Kidney (tissue), 13 donors: ENCODE measurements at regions not wholly inside any gene's neighbourhood (a gene's known extent, or its start where the extent isn't known, plus 50 kb on each side); places are given as distances from the start of the nearest gene placed in this dataset.

Experiments used
- DNase-seq, 5 donors: peaks; one replicate each; pipeline ENCODE4 v3.0.0-alpha.2; 2013 to 2020
- FAIRE-seq: peaks from 2 replicates; lab custom pipeline; 2012; peaks lifted over from hg19 to GRCh38; lab: Jason Lieb, UNC
- H3K27ac ChIP-seq, 2 donors: one replicate each; pipeline ENCODE4 v1.7.0; 2013; ENCODE audit warnings: low read depth in 2 of 2, low read length in 2 of 2, inconsistent platforms in 1 of 2
- H3K27me3 ChIP-seq: one replicate; pipeline ENCODE4 v1.7.1; 2013; ENCODE audit warnings: low read length, inconsistent platforms; ENCODE audit not compliant: control insufficient read depth, insufficient read depth
- H3K36me3 ChIP-seq, 3 donors: one replicate each; pipeline versions ENCODE4 v1.7.0 to v1.7.1; 2013; ENCODE audit warnings: low read length in 3 of 3, control low read depth in 1 of 3, inconsistent platforms in 1 of 3; ENCODE audit not compliant: insufficient read depth in 3 of 3, control insufficient read depth in 2 of 3
- H3K4me1 ChIP-seq, 3 donors: one replicate each; pipeline versions ENCODE4 v1.7.0 to v1.7.1; 2013; ENCODE audit warnings: low read length in 3 of 3, inconsistent platforms in 1 of 3, low read depth in 1 of 3; ENCODE audit not compliant: control insufficient read depth in 2 of 3, insufficient read depth in 2 of 3
- H3K4me3 ChIP-seq, 3 donors: one replicate each; pipeline versions ENCODE4 v1.7.0 to v1.8.1; 2013; ENCODE audit warnings: low read length in 3 of 3, control low read depth in 1 of 3, inconsistent platforms in 1 of 3
- H3K9ac ChIP-seq, 3 donors: one replicate each; pipeline versions ENCODE4 v1.7.0 to v1.7.1; 2013; ENCODE audit warnings: low read length in 3 of 3, control low read depth in 1 of 3, inconsistent platforms in 1 of 3
- H3K9me3 ChIP-seq, 3 donors: one replicate each; pipeline versions ENCODE4 v1.7.0 to v1.7.1; 2013; ENCODE audit warnings: low read length in 3 of 3, control low read depth in 1 of 3, inconsistent platforms in 1 of 3; ENCODE audit not compliant: control insufficient read depth in 2 of 3, insufficient read depth in 1 of 3
- intact Hi-C: fragments of 100-400 bp; cut with DNase I; formaldehyde crosslinking; loops from one replicate; pipeline ENCODE4 v1.11.1; 2022
- TF ChIP-seq, protein P1 (sequence below): IDR thresholded peaks from 3 replicates; pipeline ENCODE4 v1.5.1; 2012; ENCODE audit warnings: mild to moderate bottlenecking, moderate library complexity, borderline replicate concordance; ENCODE audit not compliant: insufficient read depth; ENCODE audit errors: extremely low read depth
- donor health status: control.
- donor health status: control.
- donor health status: control.
- donor health status: control.
- donor health status: control.
- donor health status: DM: yes; HTN: yes; CAD: no.
- donor health status: Normal renal cell carcinoma (clear cell type).

DNA sequence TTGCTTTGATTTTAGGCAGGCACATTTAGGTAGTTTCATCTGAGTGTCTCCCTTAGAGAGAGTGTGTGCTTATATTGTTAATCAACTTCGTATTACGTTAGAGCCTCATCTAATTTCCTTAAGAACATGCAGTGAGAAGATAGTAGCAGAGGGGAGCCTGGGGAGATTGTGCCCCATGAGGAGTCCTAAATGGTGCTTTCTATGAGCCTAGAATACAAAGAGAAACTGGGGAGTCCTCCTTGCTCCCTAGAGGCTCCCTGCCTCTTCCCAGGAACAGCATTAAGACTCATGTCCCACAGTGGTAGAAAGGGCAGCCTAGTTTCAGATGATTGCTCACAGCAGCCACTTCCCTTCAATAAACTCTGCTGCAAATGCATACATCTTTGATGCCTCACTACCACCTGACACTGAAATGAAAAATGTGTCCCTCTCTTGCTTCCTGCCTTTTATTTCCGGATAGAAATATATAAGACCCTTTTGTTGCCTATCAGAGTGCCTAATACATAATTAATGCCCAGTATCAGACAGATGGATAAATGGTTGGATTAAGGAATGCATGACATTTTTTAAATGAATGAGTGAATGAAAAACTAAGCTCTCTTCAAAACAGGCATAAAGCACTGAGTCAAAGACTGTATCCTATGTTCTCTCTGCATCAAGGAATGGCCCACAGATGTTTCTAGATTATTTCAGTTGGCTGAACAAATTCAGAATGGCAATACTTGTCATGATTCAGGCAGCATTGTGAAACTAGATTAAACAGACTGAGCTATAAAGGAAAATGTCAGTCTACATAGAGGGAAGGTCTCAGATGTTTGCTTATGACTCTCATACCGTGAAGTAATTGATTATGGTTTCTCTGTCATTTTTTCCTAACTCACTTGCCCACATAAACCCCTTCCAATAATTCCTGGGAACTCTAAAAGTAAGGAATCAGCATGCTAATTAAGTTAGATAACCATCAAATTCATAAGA is 362.1 kb downstream of the LRRC3B start:
- H3K27me3 ChIP-seq: no peaks in the 10 kb centered on the region
- no peak overlapping the region for H3K9ac ChIP-seq
- FAIRE-seq: no peak
- H3K36me3 ChIP-seq: no peaks in the 10 kb centered on the region
- H3K27ac ChIP-seq: no peak overlapping the region
- DNase-seq: no peak
- intact Hi-C loops: no loop called here
- H3K4me1 ChIP-seq: no peaks in the 10 kb centered on the region
- H3K9me3 ChIP-seq: no peaks in the 10 kb centered on the region
- TF ChIP-seq, protein P1, sequence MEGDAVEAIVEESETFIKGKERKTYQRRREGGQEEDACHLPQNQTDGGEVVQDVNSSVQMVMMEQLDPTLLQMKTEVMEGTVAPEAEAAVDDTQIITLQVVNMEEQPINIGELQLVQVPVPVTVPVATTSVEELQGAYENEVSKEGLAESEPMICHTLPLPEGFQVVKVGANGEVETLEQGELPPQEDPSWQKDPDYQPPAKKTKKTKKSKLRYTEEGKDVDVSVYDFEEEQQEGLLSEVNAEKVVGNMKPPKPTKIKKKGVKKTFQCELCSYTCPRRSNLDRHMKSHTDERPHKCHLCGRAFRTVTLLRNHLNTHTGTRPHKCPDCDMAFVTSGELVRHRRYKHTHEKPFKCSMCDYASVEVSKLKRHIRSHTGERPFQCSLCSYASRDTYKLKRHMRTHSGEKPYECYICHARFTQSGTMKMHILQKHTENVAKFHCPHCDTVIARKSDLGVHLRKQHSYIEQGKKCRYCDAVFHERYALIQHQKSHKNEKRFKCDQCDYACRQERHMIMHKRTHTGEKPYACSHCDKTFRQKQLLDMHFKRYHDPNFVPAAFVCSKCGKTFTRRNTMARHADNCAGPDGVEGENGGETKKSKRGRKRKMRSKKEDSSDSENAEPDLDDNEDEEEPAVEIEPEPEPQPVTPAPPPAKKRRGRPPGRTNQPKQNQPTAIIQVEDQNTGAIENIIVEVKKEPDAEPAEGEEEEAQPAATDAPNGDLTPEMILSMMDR: no peak
- no peak overlapping the region for H3K4me3 ChIP-seq

DNA sequence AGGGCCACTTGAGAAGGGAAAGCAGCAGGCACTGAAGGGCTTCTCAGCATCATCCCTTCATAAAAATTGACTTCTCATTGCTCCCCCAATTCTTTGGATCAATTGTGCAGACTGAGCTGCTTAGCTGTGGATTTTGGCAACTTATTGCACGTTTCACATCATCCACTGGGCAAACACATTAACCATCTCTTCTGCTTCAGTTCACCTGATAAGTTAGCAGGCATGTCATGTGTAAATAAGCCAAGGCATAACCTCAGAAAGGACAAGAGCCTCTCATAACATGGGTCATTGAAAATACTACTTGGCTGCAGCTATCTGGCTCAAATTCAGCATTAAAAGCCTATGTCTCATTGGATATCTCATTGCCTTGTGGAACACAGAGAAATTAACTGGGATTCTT is 366.5 kb downstream of the LRRC3B start:
- intact Hi-C loops: no loop called here
- H3K9me3 ChIP-seq: no peaks in the 10 kb centered on the region
- no peaks in the 10 kb centered on the region for H3K36me3 ChIP-seq
- TF ChIP-seq, protein P1: no peak
- no peaks in the 10 kb centered on the region for H3K4me1 ChIP-seq
- H3K4me3 ChIP-seq: no peak overlapping the region
- H3K9ac ChIP-seq: no peak overlapping the region
- no peak for FAIRE-seq
- H3K27ac ChIP-seq: no peak overlapping the region
- no peaks in the 10 kb centered on the region for H3K27me3 ChIP-seq
- peak in 1 of 5 donors; percentile 8 for DNase-seq

DNA sequence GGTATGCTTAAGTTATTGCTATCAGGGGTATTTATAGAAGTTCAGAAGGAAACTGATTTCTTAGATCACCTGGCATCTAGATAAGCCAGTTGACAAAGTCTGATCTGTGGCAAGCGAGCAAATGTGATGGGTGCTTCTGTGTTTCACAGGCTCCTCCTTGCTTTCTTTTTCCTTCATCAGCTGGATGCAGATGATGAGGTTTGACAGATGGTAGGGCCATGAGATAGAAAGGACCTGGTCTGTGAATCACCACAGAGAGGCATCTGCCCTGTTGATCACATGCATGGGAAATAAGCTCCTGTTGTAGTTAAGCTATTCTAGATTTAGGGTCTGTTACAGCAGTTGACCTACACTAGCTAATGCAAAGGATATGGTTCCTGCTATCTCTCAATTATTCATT is 372.0 kb downstream of the NEK10 start:
- no peak for FAIRE-seq

More for the DNA sequence above, 372.0 kb downstream of the NEK10 start:
- DNase-seq: no peak
- no peak overlapping the region for H3K4me3 ChIP-seq
- intact Hi-C loops: no loop called here
- H3K4me1 ChIP-seq: no peaks in the 10 kb centered on the region
- no peak overlapping the region for H3K9ac ChIP-seq
- no peak overlapping the region for H3K27ac ChIP-seq
- TF ChIP-seq, protein P1: no peak
- no peaks in the 10 kb centered on the region for H3K27me3 ChIP-seq
- no peaks in the 10 kb centered on the region for H3K36me3 ChIP-seq
- no peaks in the 10 kb centered on the region for H3K9me3 ChIP-seq
